ENCODE measurements at regions not wholly inside any gene's neighbourhood (a gene's known extent, or its start where the extent isn't known, plus 50 kb on each side); places are given as distances from the start of the nearest gene placed in this dataset.
"Not testable (repeated sequence)": the region's sequence is repeated elsewhere in the genome, so short reads cannot be mapped to it uniquely, and the experiment has no call there.

DNA sequence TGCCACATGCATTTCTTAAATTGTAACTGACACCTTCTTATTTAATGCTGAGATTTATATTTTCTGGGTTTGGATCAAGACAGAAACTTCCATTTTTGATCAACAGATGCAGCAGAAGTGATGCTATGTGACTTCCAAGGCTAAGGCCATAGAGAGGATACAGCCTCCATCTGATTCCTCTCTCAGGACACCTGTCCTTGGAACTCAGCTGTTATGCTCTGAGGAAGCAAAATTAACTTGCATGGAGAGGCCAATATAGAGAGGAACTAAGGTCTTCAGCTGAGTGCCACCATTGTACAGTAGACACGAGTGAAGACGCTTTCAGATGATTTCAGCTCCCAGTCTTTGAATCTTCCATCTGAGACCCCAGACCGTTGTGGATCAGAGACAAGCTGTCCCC is 296.9 kb upstream of the TBL1XR1 start:
- Mint-ChIP-seq H3K4me1 (ENCODE audit: low read depth, unreplicated experiment) (peaks cover 22% of the 10 kb centered on the region), H3K27ac (ENCODE audit: unreplicated experiment) (no peak overlapping the region), H3K4me3 (ENCODE audit: low read depth, unreplicated experiment) (no peak overlapping the region), H3K27me3 (ENCODE audit: unreplicated experiment) (no peaks in the 10 kb centered on the region), H3K9me3 (ENCODE audit: low read depth, unreplicated experiment) (no peaks in the 10 kb centered on the region), H3K36me3 (ENCODE audit: insufficient read depth, unreplicated experiment) (peaks cover 6% of the 10 kb centered on the region)
- DNase-seq, result no peak
- TF ChIP-seq, protein P1, sequence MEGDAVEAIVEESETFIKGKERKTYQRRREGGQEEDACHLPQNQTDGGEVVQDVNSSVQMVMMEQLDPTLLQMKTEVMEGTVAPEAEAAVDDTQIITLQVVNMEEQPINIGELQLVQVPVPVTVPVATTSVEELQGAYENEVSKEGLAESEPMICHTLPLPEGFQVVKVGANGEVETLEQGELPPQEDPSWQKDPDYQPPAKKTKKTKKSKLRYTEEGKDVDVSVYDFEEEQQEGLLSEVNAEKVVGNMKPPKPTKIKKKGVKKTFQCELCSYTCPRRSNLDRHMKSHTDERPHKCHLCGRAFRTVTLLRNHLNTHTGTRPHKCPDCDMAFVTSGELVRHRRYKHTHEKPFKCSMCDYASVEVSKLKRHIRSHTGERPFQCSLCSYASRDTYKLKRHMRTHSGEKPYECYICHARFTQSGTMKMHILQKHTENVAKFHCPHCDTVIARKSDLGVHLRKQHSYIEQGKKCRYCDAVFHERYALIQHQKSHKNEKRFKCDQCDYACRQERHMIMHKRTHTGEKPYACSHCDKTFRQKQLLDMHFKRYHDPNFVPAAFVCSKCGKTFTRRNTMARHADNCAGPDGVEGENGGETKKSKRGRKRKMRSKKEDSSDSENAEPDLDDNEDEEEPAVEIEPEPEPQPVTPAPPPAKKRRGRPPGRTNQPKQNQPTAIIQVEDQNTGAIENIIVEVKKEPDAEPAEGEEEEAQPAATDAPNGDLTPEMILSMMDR (IDR thresholded peaks at IDR 0.05; ENCODE audit: unreplicated experiment), result no peak
- BruUV-seq (replicated peaks), result no TSS peak
- CTCF ChIA-PET, result no interaction called here
- intact Hi-C loops (cut with micrococcal nuclease; ENCODE audit: unreplicated experiment), result no loop called here

DNA sequence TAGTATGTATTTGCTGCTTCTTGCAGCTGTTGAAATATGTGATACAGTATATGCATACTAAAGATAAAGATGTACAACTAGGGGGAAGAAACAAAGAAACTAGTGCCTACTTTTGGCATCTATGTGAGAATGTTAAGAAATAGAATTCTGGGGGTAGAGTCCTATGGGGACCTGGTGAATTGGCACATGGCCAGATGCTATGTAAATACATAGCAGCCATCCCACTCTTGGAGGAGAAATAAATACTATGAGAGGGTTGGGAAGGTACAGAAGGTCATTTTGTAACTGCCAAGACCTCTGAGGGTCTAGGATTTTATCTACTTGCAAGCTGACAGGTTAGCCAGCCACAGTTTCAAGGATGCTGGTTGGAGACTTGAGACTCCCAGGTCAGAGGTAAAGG is 298.3 kb upstream of the TBL1XR1 start:
- no peaks in the 10 kb centered on the region for H3K9me3 Mint-ChIP-seq (ENCODE audit: low read depth, unreplicated experiment)
- H3K27me3 Mint-ChIP-seq (ENCODE audit: unreplicated experiment), result no peaks in the 10 kb centered on the region
- no peak for DNase-seq
- peaks cover 6% of the 10 kb centered on the region for H3K36me3 Mint-ChIP-seq (ENCODE audit: insufficient read depth, unreplicated experiment)
- H3K4me1 Mint-ChIP-seq (ENCODE audit: low read depth, unreplicated experiment), result peaks cover 32% of the 10 kb centered on the region
- intact Hi-C loops (cut with micrococcal nuclease; ENCODE audit: unreplicated experiment), result loop anchor here (5.0 kb wide), 1 partner anchor 443 kb away; no protein-coding TSS in a partner anchor
- BruUV-seq (replicated peaks), result no TSS peak
- CTCF ChIA-PET, result interaction anchor here (0.8 to 1.2 kb wide), 2 partner anchors 20 to 29 kb away, joined by 3 read pairs; no protein-coding TSS in a partner anchor
- H3K27ac Mint-ChIP-seq (ENCODE audit: unreplicated experiment), result no peak overlapping the region
- TF ChIP-seq, protein P1 (IDR thresholded peaks at IDR 0.05; ENCODE audit: unreplicated experiment), result no peak
- no peak overlapping the region for H3K4me3 Mint-ChIP-seq (ENCODE audit: low read depth, unreplicated experiment)

DNA sequence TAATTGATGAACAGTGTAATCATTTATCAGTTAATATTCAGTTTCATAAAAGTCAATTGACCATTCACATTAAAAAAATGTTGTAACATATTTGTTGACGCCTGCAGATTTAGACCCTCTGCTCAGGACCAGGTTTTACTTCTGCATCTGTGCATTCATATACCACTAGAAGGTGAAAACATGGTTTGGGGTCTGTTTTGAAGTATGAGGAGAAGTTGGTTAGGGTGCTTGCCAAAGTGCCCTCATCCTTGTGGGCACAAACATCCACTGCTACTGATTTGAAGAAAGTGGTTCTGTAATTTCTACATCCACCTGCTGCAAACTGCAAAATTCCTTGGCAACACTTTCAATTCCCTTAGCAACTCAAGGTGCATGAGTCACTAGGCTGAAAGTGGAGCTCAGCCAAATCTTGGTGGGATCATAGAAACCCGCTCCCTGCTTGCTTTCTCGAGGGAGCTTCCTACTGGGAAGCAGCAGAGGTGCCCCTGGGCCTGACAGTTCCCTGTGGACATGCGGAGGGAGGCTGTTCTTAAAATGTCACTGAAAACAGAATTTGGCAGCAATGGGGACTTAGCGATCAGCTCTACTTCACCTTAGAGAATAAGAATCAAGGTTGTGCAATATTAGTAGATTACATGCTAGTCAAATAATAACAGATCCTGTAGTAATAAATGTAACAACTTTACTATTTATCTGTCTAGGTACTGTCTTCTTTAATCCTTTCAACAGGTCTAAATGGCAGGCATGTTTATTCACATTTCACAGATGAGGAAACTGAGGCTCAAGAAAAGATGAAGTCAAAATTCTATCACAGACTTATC is 301.0 kb upstream of the TBL1XR1 start:
- no TSS peak for BruUV-seq (replicated peaks)
- intact Hi-C loops (cut with micrococcal nuclease; ENCODE audit: unreplicated experiment), result loop anchor here (1.0 to 5.0 kb wide), 2 partner anchors 20 to 446 kb away; no protein-coding TSS in a partner anchor
- Mint-ChIP-seq H3K27ac (ENCODE audit: unreplicated experiment) (peak overlapping the region; percentile 32), H3K4me1 (ENCODE audit: low read depth, unreplicated experiment) (peaks cover 32% of the 10 kb centered on the region), H3K4me3 (ENCODE audit: low read depth, unreplicated experiment) (peak overlapping the region; percentile 20), H3K36me3 (ENCODE audit: insufficient read depth, unreplicated experiment) (peaks cover 6% of the 10 kb centered on the region), H3K9me3 (ENCODE audit: low read depth, unreplicated experiment) (no peaks in the 10 kb centered on the region), H3K27me3 (ENCODE audit: unreplicated experiment) (no peaks in the 10 kb centered on the region)
- peak; percentile 79 for DNase-seq
- TF ChIP-seq, protein P1 (IDR thresholded peaks at IDR 0.05; ENCODE audit: unreplicated experiment), result no peak
- CTCF ChIA-PET, result interaction anchor here (0.6 to 1.2 kb wide), 6 partner anchors 19 to 306 kb away, joined by 3 to 4 read pairs (median 3); no protein-coding TSS in a partner anchor

DNA sequence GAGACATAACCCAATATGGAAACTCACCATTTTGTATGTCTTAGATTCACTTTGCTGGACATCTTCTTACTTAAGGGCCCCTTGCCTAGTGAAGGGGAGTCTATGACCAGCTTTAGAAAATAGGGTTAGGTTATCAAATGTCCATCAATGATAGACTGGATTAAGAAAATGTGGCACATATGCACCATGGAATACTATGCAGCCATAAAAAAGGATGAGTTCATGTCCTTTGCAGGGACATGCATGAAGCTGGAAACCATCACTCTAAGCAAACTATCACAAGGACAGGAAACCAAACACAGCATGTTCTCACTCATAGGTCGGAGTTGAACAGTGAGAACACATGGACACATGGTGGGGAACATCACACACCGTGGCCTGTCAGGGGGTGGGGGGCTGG is 301.8 kb upstream of the TBL1XR1 start:
- BruUV-seq (replicated peaks); H3K27me3 Mint-ChIP-seq (ENCODE audit: unreplicated experiment); H3K4me3 Mint-ChIP-seq (ENCODE audit: low read depth, unreplicated experiment); H3K36me3 Mint-ChIP-seq (ENCODE audit: insufficient read depth, unreplicated experiment); H3K27ac Mint-ChIP-seq (ENCODE audit: unreplicated experiment); H3K9me3 Mint-ChIP-seq (ENCODE audit: low read depth, unreplicated experiment); DNase-seq: not testable (repeated sequence)
- CTCF ChIA-PET, result interaction anchor here (1.1 to 1.2 kb wide), 2 partner anchors 18 to 55 kb away, joined by 4 read pairs; no protein-coding TSS in a partner anchor
- intact Hi-C loops (cut with micrococcal nuclease; ENCODE audit: unreplicated experiment), result loop anchor here (5.0 kb wide), 1 partner anchor 447 kb away; no protein-coding TSS in a partner anchor
- peaks cover 32% of the 10 kb centered on the region for H3K4me1 Mint-ChIP-seq (ENCODE audit: low read depth, unreplicated experiment)

All from Calu3 (cell line).